ENCODE measurements at regions not wholly inside any gene's neighbourhood (a gene's known extent, or its start where the extent isn't known, plus 50 kb on each side); places are given as distances from the start of the nearest gene placed in this dataset.

DNA sequence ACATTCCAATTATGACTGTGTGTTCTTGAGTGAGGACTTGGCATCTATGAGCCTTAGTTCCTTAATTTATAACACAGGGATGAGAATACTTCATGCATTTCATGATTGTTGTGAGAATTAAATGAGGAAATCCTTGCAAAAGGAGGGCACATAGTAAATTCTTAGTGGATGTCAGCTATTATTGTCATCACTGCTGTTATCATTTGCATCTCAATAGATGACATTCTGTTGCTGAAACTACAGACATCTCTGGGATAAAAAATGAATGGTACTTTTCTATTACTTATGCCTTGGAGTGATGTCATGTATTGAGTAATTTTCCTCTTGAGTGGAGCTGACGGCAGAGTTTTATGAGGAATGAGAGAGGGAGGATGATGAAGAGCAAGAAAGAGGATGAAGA, 184.4 kb upstream of the CDH11 start:
- DNase-seq (ENCODE audit: low read depth, low spot score) = no peak
- peaks cover 5% of the 10 kb centered on the region for H3K4me1 Mint-ChIP-seq

DNA sequence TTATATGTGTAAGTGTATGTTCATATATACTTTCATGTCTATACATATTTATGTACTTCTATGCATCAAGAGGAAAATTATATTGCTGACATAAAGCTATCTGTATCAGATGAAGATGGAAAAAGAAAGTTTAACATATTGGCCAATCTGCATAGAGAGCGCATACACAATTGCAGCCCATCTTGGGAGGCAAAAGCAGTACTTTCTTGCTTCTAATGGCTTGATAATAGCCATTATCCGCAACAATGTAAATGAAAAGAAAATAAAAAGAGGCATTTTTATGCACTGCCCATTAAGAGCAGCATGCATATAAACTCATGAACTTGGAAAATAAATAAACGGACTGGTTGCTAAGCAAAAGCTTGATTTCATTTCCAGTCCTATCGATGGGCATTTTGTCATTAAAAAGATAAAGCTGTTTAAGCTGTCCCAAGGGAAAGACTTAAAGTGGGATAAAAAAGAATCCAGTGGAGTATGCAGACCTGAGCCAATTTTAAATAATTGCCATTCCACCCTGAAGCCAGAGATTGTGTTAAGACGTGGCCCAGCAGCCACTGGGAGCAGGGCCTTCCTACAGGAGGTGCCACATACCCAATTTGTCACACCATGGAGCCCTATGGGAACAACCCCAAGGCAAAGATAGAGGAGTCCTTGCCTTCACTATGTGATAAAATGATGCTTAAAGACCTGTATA, 183.6 kb upstream of the CDH11 start:
- no peak overlapping the region for H3K27ac Mint-ChIP-seq (ENCODE audit: unreplicated experiment)
- H3K36me3 Mint-ChIP-seq (ENCODE audit: low read depth) = no peaks in the 10 kb centered on the region
- peaks cover 7% of the 10 kb centered on the region for H3K9me3 Mint-ChIP-seq
- H3K27me3 Mint-ChIP-seq (ENCODE audit: low read depth) = no peaks in the 10 kb centered on the region
- H3K4me1 Mint-ChIP-seq = peaks cover 5% of the 10 kb centered on the region
- H3K4me3 Mint-ChIP-seq = no peak overlapping the region
- TF ChIP-seq, protein P1, sequence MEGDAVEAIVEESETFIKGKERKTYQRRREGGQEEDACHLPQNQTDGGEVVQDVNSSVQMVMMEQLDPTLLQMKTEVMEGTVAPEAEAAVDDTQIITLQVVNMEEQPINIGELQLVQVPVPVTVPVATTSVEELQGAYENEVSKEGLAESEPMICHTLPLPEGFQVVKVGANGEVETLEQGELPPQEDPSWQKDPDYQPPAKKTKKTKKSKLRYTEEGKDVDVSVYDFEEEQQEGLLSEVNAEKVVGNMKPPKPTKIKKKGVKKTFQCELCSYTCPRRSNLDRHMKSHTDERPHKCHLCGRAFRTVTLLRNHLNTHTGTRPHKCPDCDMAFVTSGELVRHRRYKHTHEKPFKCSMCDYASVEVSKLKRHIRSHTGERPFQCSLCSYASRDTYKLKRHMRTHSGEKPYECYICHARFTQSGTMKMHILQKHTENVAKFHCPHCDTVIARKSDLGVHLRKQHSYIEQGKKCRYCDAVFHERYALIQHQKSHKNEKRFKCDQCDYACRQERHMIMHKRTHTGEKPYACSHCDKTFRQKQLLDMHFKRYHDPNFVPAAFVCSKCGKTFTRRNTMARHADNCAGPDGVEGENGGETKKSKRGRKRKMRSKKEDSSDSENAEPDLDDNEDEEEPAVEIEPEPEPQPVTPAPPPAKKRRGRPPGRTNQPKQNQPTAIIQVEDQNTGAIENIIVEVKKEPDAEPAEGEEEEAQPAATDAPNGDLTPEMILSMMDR (conservative IDR thresholded peaks at IDR 0.05) = no peak
- DNase-seq (ENCODE audit: low read depth, low spot score) = no peak

More for the DNA sequence above, 184.4 kb upstream of the CDH11 start:
- Mint-ChIP-seq H3K27me3 (ENCODE audit: low read depth) (no peaks in the 10 kb centered on the region), H3K9me3 (peaks cover 7% of the 10 kb centered on the region), H3K36me3 (ENCODE audit: low read depth) (no peaks in the 10 kb centered on the region), H3K27ac (ENCODE audit: unreplicated experiment) (no peak overlapping the region), H3K4me3 (no peak overlapping the region)
- TF ChIP-seq, protein P1 (conservative IDR thresholded peaks at IDR 0.05) = no peak

DNA sequence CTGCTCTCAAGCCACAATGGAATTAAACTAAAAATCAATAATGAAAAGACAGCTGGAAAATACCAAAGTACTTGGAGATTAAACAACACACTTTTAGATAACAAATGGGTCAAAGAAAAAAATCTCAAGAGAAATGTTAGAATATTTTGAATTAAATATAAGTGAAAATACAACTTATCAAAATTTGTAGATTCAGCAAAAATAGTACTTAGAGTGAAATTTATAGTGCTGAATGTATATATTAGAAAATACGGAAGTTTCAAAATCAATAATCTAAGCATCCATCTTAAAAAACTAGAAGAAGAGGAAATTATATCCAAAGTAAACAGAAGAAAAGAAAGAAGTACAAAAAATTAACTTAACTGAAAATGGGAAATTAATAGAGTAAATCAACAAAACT, 179.2 kb upstream of the CDH11 start:
- no peak overlapping the region for H3K4me3 Mint-ChIP-seq
- no peak for DNase-seq (ENCODE audit: low read depth, low spot score)
- no peaks in the 10 kb centered on the region for H3K36me3 Mint-ChIP-seq (ENCODE audit: low read depth)
- TF ChIP-seq, protein P1 (conservative IDR thresholded peaks at IDR 0.05) = no peak
- H3K27ac Mint-ChIP-seq (ENCODE audit: unreplicated experiment) = no peak overlapping the region
- H3K4me1 Mint-ChIP-seq = no peaks in the 10 kb centered on the region
- no peaks in the 10 kb centered on the region for H3K27me3 Mint-ChIP-seq (ENCODE audit: low read depth)
- H3K9me3 Mint-ChIP-seq = peaks cover 9% of the 10 kb centered on the region

DNA sequence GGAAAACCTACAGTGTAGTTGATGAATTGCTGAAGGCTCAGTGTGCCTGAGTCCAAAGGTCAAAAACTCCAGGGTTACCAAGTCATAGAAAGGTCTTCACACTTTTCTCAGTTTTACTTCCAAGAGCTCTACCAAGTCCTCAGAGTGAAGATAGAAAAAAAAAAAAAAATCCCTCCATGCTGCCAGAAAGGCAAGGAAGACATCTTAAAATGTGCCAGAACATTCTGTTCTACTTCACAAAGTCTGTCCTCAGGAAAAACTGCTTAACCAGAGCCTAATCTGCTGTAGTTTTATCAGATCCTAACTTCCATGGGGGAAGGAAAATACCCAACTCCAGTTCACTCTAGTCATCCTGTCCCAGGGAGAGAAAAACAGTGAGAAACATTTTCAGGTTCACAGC, 175.6 kb upstream of the CDH11 start:
- H3K27ac Mint-ChIP-seq (ENCODE audit: unreplicated experiment) = no peak overlapping the region
- no peaks in the 10 kb centered on the region for H3K4me1 Mint-ChIP-seq
- peaks cover 2% of the 10 kb centered on the region for H3K36me3 Mint-ChIP-seq (ENCODE audit: low read depth)
- no peaks in the 10 kb centered on the region for H3K27me3 Mint-ChIP-seq (ENCODE audit: low read depth)
- no peak for DNase-seq (ENCODE audit: low read depth, low spot score)
- TF ChIP-seq, protein P1 (conservative IDR thresholded peaks at IDR 0.05) = no peak
- peaks cover 5% of the 10 kb centered on the region for H3K9me3 Mint-ChIP-seq
- no peak overlapping the region for H3K4me3 Mint-ChIP-seq

DNA sequence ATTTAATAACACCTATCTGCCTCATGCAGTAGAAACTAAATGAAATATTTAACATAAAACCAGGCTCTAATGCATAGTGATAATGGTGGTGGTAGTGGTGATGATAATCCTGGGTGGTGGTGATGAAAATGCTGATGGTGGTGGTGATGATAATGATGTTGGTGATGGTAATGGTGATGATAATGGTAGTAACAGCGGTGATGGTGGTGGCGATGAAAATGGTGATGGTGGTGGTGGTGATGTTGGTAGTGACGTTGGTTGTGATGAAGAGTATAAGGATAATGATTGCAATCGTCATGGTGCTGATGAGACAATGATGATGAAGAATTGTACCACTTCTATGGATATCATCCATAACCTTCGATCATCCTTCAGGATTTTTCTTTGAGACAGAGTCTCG, 173.7 kb upstream of the CDH11 start:
- H3K9me3 Mint-ChIP-seq = peaks cover 5% of the 10 kb centered on the region
- no peak overlapping the region for H3K4me3 Mint-ChIP-seq
- no peak overlapping the region for H3K27ac Mint-ChIP-seq (ENCODE audit: unreplicated experiment)
- H3K27me3 Mint-ChIP-seq (ENCODE audit: low read depth) = no peaks in the 10 kb centered on the region
- H3K36me3 Mint-ChIP-seq (ENCODE audit: low read depth) = peaks cover 2% of the 10 kb centered on the region
- no peaks in the 10 kb centered on the region for H3K4me1 Mint-ChIP-seq
- no peak for DNase-seq (ENCODE audit: low read depth, low spot score)
- TF ChIP-seq, protein P1 (conservative IDR thresholded peaks at IDR 0.05) = no peak
